ENCODE measurements at regions not wholly inside any gene's neighbourhood (a gene's known extent, or its start where the extent isn't known, plus 50 kb on each side); places are given as distances from the start of the nearest gene placed in this dataset.
"Not testable (repeated sequence)": the region's sequence is repeated elsewhere in the genome, so short reads cannot be mapped to it uniquely, and the experiment has no call there.

DNA sequence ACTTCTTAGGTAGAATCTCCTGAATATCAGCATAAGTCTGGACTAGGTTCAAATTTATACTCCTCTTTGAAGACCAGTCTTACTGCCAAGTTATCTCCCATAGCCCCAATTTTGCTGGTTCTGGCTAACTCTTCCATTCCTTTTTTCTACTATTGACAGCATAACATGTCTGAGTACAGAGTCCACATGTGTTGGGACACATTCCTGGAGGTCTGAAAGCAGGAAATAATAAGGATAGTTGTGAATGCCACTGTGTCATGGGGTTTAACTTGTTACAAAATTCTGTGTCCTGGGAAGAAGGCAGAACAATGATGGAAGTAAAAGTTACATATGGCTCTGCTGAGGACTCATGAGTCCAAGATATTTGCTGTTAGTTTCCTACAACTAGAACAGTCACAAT is 57.4 kb upstream of the ZBTB20 start:
- Mint-ChIP-seq H3K27me3 (no peaks in the 10 kb centered on the region), H3K4me1 (no peaks in the 10 kb centered on the region), H3K9me3 (no peaks in the 10 kb centered on the region), H3K27ac (no peak overlapping the region), H3K4me3 (no peak overlapping the region), H3K36me3 (no peaks in the 10 kb centered on the region)
- no peak for DNase-seq
- no peak overlapping the region for H3K4me3 ChIP-seq (ENCODE audit: control insufficient read depth in 1 of 2, extremely low read depth in 1 of 2, low read length in 1 of 2)
- no peaks in the 10 kb centered on the region for H3K36me3 ChIP-seq (ENCODE audit: control insufficient read depth in 2 of 2, extremely low read depth in 1 of 2, insufficient read depth in 1 of 2, low read length in 1 of 2)
- no peaks in the 10 kb centered on the region for H3K4me1 ChIP-seq (ENCODE audit: control insufficient read depth in 1 of 2, extremely low read depth in 1 of 2, insufficient read depth in 2 of 2, low read length in 2 of 2)
- no peaks in the 10 kb centered on the region for H3K27me3 ChIP-seq (replicated peaks in 1 of 2; ENCODE audit: control insufficient read depth in 2 of 2, extremely low read depth in 1 of 2, insufficient read depth in 2 of 2, low read length in 1 of 2)
- CTCF ChIA-PET, result no interaction called here
- ATAC-seq (replicated peaks in 1 of 4), result no peak
- H3K9me3 ChIP-seq, result no peaks in the 10 kb centered on the region
- POLR2A ChIA-PET, result interaction anchor here in 1 of 2 donors (0.7 kb wide), 1 partner anchor 379 kb away, joined by 3 read pairs; no protein-coding TSS in a partner anchor
- H3K27ac ChIP-seq (ENCODE audit: low read length), result no peak overlapping the region

DNA sequence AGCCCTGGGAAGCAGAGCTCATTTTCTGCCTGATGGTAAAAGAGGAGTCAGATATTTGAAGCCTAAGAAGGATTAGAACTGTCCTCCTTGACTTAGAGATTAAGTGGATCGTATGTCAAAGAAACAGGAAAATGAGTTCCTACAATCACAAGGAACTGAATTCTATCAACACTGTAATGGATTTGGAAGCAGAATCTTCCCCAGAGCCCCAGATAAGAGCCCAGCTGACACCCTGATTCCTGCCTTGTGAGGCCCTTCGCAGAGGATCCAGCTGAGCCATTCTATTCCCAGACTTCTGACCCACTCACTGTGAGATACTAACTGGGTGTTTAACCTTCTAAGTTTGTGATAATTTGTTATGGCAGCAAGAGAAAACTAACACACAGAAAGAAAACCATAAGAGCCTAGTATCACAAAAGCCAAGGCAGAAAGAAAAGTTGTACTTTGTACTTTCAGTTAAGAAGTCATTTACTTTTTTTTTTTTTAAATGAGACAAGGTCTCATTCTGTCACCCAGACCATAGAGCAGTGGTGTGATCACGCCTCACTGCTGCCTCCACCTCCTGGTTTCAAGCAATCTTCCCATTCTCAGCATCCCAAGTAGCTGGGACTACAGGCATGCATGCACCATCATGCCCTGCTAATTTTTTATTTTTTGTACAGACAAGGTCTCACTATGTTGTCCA is 61.1 kb upstream of the ZBTB20 start:
- Mint-ChIP-seq H3K27me3 (no peaks in the 10 kb centered on the region), H3K36me3 (no peaks in the 10 kb centered on the region), H3K4me1 (no peaks in the 10 kb centered on the region), H3K27ac (no peak overlapping the region), H3K9me3 (no peaks in the 10 kb centered on the region), H3K4me3 (no peak overlapping the region)
- ChIA-PET CTCF (interaction anchor here in 1 of 2 donors (0.6 kb wide), 1 partner anchor 89 kb away, joined by 3 read pairs; no protein-coding TSS in a partner anchor), POLR2A (no interaction called here)
- no peaks in the 10 kb centered on the region for H3K36me3 ChIP-seq (ENCODE audit: control insufficient read depth in 2 of 2, extremely low read depth in 1 of 2, insufficient read depth in 1 of 2, low read length in 1 of 2)
- ATAC-seq (replicated peaks in 1 of 4) (no peak), DNase-seq (no peak)
- no peak overlapping the region for H3K4me3 ChIP-seq (ENCODE audit: control insufficient read depth in 1 of 2, extremely low read depth in 1 of 2, low read length in 1 of 2)
- H3K27ac ChIP-seq (ENCODE audit: low read length), result no peak overlapping the region
- H3K4me1 ChIP-seq (ENCODE audit: control insufficient read depth in 1 of 2, extremely low read depth in 1 of 2, insufficient read depth in 2 of 2, low read length in 2 of 2), result no peaks in the 10 kb centered on the region
- 73% methylated on average over 1 of the region's 3 CpGs for WGBS (ENCODE audit: insufficient coverage)
- H3K9me3 ChIP-seq, result no peaks in the 10 kb centered on the region
- H3K27me3 ChIP-seq (replicated peaks in 1 of 2; ENCODE audit: control insufficient read depth in 2 of 2, extremely low read depth in 1 of 2, insufficient read depth in 2 of 2, low read length in 1 of 2), result no peaks in the 10 kb centered on the region

DNA sequence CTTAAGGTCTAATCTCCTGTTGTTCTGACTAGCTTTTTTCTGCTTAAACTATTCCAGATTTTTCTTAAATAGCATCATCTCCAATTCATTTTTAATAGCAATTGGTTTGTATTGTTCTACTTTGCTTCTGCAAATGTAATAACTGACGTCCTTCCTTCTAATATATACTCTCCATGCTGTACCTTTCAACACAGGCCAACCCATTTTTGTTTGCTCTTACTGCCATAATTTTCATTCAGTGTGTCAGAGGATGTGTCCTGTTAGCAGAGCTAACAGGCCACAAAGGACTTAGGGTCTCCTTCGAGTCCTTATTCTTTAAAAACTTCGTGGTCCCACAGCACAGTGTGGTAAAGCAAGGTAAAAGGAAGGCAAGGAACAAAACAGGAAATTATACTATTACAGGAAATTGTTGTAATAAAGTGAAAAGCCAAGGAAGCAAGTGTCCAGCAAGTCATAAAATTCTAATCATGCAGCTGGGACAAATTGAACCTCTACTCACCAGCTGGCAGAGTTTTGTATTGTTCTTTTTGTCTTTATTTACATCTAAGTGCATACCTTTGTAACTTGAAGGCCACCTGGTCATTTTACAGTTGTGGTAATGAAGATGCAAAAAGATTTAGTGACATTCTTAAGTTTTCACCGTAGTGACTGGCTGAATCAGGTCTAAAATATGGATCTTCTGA is 64.9 kb upstream of the ZBTB20 start:
- WGBS (ENCODE audit: insufficient coverage), result 100% methylated on average over 1 of the region's 4 CpGs
- CTCF ChIA-PET, result no interaction called here
- POLR2A ChIA-PET, result interaction anchor here in 1 of 2 donors (0.6 kb wide), 1 partner anchor 743 kb away, joined by 12 read pairs; no protein-coding TSS in a partner anchor
- H3K9me3 ChIP-seq, result no peaks in the 10 kb centered on the region
- H3K27ac ChIP-seq (ENCODE audit: low read length), result no peak overlapping the region
- no peaks in the 10 kb centered on the region for H3K4me1 ChIP-seq (ENCODE audit: control insufficient read depth in 1 of 2, extremely low read depth in 1 of 2, insufficient read depth in 2 of 2, low read length in 2 of 2)
- no peaks in the 10 kb centered on the region for H3K27me3 ChIP-seq (replicated peaks in 1 of 2; ENCODE audit: control insufficient read depth in 2 of 2, extremely low read depth in 1 of 2, insufficient read depth in 2 of 2, low read length in 1 of 2)
- no peaks in the 10 kb centered on the region for H3K9me3 Mint-ChIP-seq
- peaks cover 3% of the 10 kb centered on the region for H3K36me3 Mint-ChIP-seq
- no peaks in the 10 kb centered on the region for H3K36me3 ChIP-seq (ENCODE audit: control insufficient read depth in 2 of 2, extremely low read depth in 1 of 2, insufficient read depth in 1 of 2, low read length in 1 of 2)
- no peak overlapping the region for H3K27ac Mint-ChIP-seq
- H3K4me3 Mint-ChIP-seq, result no peak overlapping the region
- H3K27me3 Mint-ChIP-seq, result peaks cover 0 to 4% of the 10 kb centered on the region in 2 donors
- no peak overlapping the region for H3K4me3 ChIP-seq (ENCODE audit: control insufficient read depth in 1 of 2, extremely low read depth in 1 of 2, low read length in 1 of 2)
- DNase-seq (no peak), ATAC-seq (replicated peaks in 1 of 4) (no peak)
- no peaks in the 10 kb centered on the region for H3K4me1 Mint-ChIP-seq

DNA sequence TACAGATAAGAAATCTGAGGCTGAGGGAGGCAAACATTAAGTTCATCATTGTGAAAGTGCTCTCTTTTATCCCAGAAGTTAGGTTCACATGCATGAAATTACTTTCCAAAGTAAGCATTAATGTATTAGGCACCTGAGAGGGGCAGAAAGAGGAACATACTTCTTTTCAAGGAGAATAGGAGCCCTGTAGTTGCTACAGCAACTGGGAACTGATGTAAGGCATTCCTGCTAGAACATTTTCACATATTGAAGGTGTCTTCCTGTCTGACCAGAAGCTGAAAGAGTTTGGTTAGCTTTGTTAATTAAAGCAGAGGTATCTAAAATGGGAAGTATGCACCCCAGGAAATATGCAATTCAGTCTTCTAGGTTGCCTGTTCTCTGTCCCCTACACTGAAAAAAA is 65.5 kb upstream of the ZBTB20 start:
- Histone ChIP-seq H3K27ac (ENCODE audit: low read length) (no peak overlapping the region), H3K27me3 (replicated peaks in 1 of 2; ENCODE audit: control insufficient read depth in 2 of 2, extremely low read depth in 1 of 2, insufficient read depth in 2 of 2, low read length in 1 of 2) (no peaks in the 10 kb centered on the region), H3K4me1 (ENCODE audit: control insufficient read depth in 1 of 2, extremely low read depth in 1 of 2, insufficient read depth in 2 of 2, low read length in 2 of 2) (no peaks in the 10 kb centered on the region), H3K4me3 (ENCODE audit: control insufficient read depth in 1 of 2, extremely low read depth in 1 of 2, low read length in 1 of 2) (no peak overlapping the region), H3K36me3 (ENCODE audit: control insufficient read depth in 2 of 2, extremely low read depth in 1 of 2, insufficient read depth in 1 of 2, low read length in 1 of 2) (no peaks in the 10 kb centered on the region), H3K9me3 (no peaks in the 10 kb centered on the region)
- Mint-ChIP-seq H3K4me1 (no peaks in the 10 kb centered on the region), H3K9me3 (no peaks in the 10 kb centered on the region), H3K36me3 (peaks cover 3% of the 10 kb centered on the region), H3K27ac (no peak overlapping the region), H3K4me3 (no peak overlapping the region), H3K27me3 (peaks cover 0 to 4% of the 10 kb centered on the region in 2 donors)
- DNase-seq (no peak), ATAC-seq (replicated peaks in 1 of 4) (no peak)
- CTCF ChIA-PET, result interaction anchor here in 1 of 2 donors (1.1 kb wide), 1 partner anchor 334 kb away, joined by 3 read pairs; no protein-coding TSS in a partner anchor
- POLR2A ChIA-PET, result interaction anchor here in 1 of 2 donors (0.6 kb wide), 1 partner anchor 744 kb away, joined by 12 read pairs; no protein-coding TSS in a partner anchor

DNA sequence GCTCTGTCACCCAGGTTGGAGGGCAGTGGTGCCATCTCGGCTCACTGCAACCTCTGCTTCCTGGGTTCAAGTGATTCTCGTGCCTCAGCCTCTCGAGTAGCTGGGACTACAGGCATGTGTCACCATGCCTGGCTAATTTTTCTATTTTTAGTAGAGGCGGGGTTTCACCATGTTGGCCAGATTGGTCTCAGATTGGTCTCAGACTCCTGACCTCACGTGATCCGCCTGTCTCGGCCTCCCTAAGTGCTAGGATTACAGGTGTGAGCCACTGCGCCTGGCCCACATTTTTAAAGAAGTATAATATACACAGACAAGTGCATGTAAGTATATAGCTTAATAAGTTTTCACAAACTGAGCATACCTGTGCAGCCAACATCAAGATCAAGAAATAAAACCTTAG is 66.0 kb upstream of the ZBTB20 start:
- H3K4me3 Mint-ChIP-seq; H3K36me3 ChIP-seq (ENCODE audit: control insufficient read depth in 2 of 2, extremely low read depth in 1 of 2, insufficient read depth in 1 of 2, low read length in 1 of 2); H3K27me3 ChIP-seq (replicated peaks in 1 of 2; ENCODE audit: control insufficient read depth in 2 of 2, extremely low read depth in 1 of 2, insufficient read depth in 2 of 2, low read length in 1 of 2); H3K4me3 ChIP-seq (ENCODE audit: control insufficient read depth in 1 of 2, extremely low read depth in 1 of 2, low read length in 1 of 2); H3K27me3 Mint-ChIP-seq; H3K4me1 Mint-ChIP-seq; ATAC-seq (replicated peaks in 1 of 4); DNase-seq; POLR2A ChIA-PET; H3K9me3 ChIP-seq; H3K9me3 Mint-ChIP-seq; H3K27ac ChIP-seq (ENCODE audit: low read length); H3K4me1 ChIP-seq (ENCODE audit: control insufficient read depth in 1 of 2, extremely low read depth in 1 of 2, insufficient read depth in 2 of 2, low read length in 2 of 2); H3K27ac Mint-ChIP-seq; H3K36me3 Mint-ChIP-seq: not testable (repeated sequence)
- 83% methylated on average over 3 of the region's 8 CpGs for WGBS (ENCODE audit: insufficient coverage)
- CTCF ChIA-PET, result interaction anchor here (0.6 to 1.1 kb wide), 2 partner anchors 119 to 334 kb away, joined by 3 read pairs; no protein-coding TSS in a partner anchor

DNA sequence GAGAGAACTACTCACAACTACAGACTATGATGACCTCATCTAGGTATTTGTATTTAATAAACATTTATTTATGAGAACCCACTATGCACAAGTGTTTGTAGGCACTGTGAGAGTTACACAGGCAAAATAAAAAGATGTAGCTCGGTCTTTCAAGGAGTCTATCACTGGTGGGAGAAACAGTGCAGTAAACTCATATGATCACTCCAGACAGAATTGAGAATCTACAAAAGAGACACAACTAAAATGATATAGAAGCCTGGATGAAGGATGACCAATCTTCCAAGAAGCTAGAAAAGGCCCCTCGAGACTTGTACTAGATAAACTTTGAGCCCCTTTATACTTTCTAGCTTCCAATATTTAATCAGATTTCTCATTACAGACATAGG is 70.2 kb upstream of the ZBTB20 start:
- Mint-ChIP-seq H3K36me3 (peaks cover 3% of the 10 kb centered on the region), H3K9me3 (no peaks in the 10 kb centered on the region), H3K27ac (no peak overlapping the region), H3K4me1 (no peaks in the 10 kb centered on the region), H3K4me3 (no peak overlapping the region), H3K27me3 (peaks cover 2 to 15% of the 10 kb centered on the region in 2 donors)
- CTCF ChIA-PET, result interaction anchor here (0.6 to 1.6 kb wide), 3 partner anchors 24 to 601 kb away, joined by 3 to 4 read pairs (median 3); no protein-coding TSS in a partner anchor
- Histone ChIP-seq H3K36me3 (ENCODE audit: control insufficient read depth in 2 of 2, extremely low read depth in 1 of 2, insufficient read depth in 1 of 2, low read length in 1 of 2) (no peaks in the 10 kb centered on the region), H3K9me3 (no peaks in the 10 kb centered on the region), H3K4me3 (ENCODE audit: control insufficient read depth in 1 of 2, extremely low read depth in 1 of 2, low read length in 1 of 2) (no peak overlapping the region), H3K27ac (ENCODE audit: low read length) (no peak overlapping the region), H3K27me3 (replicated peaks in 1 of 2; ENCODE audit: control insufficient read depth in 2 of 2, extremely low read depth in 1 of 2, insufficient read depth in 2 of 2, low read length in 1 of 2) (no peaks in the 10 kb centered on the region), H3K4me1 (ENCODE audit: control insufficient read depth in 1 of 2, extremely low read depth in 1 of 2, insufficient read depth in 2 of 2, low read length in 2 of 2) (no peaks in the 10 kb centered on the region)
- POLR2A ChIA-PET, result no interaction called here
- no CpG with 5 or more reads among the region's 2 CpGs for WGBS (ENCODE audit: insufficient coverage)
- ATAC-seq (replicated peaks in 1 of 4), result no peak
- DNase-seq, result no peak

All from T-cell (primary cell).